A673 (cell line): ENCODE measurements at regions not wholly inside any gene's neighbourhood (a gene's known extent, or its start where the extent isn't known, plus 50 kb on each side); places are given as distances from the start of the nearest gene placed in this dataset.

Experiments used
- BruUV-seq: library from RNA; stranded (reverse); fragments of 400-500 nt; replicated peaks from 2 replicates; lab custom pipeline; 2021; lab: Mats Ljungman, UMichigan
- CTCF ChIA-PET: fragments of 300-600 bp; sonication (Branson Sonifier 250); formaldehyde crosslinking; loops from one replicate; lab custom pipeline; 2022; ENCODE audit warnings: antibody characterized with exemption; lab: Charles Lee
- POLR2A ChIA-PET: fragments of 300-600 bp; sonication (Branson Sonifier 250); formaldehyde crosslinking; loops from one replicate; lab custom pipeline; 2022; ENCODE audit warnings: antibody characterized with exemption; ENCODE audit not compliant: low non-redundant PET; lab: Charles Lee
- DNase-seq: peaks from one replicate; pipeline ENCODE4 v3.0.0-alpha.2; 2015; ENCODE audit warnings: low spot score
- H3K27ac ChIP-seq: fragments of 200-600 bp; sonication (generic); 2 replicates; pipeline ENCODE4 v1.5.1; 2016; ENCODE audit warnings: mixed run types, low read depth, mild to moderate bottlenecking, mixed read lengths, antibody characterized with exemption, low read length; ENCODE audit not compliant: poor library complexity, severe bottlenecking
- H3K27me3 ChIP-seq: fragments of 200-600 bp; sonication (generic); replicated peaks from 2 replicates; pipeline ENCODE4 v1.6.1; 2017; ENCODE audit warnings: mixed run types, low read depth, mild to moderate bottlenecking, mixed read lengths, antibody characterized with exemption, low read length; ENCODE audit not compliant: insufficient read depth, poor library complexity
- H3K36me3 ChIP-seq: fragments of 200-600 bp; sonication (generic); 2 replicates; pipeline ENCODE4 v1.6.1; 2016; ENCODE audit warnings: mixed run types, mild to moderate bottlenecking, mixed read lengths, antibody characterized with exemption, low read length; ENCODE audit not compliant: insufficient read depth, poor library complexity, severe bottlenecking
- H3K4me1 ChIP-seq: fragments of 200-600 bp; sonication (generic); 2 replicates; pipeline ENCODE4 v1.6.1; 2017; ENCODE audit warnings: mixed run types, mild to moderate bottlenecking, mixed read lengths, antibody characterized with exemption, low read length; ENCODE audit not compliant: insufficient read depth, poor library complexity, severe bottlenecking
- H3K4me3 ChIP-seq: fragments of 200-600 bp; sonication (generic); 2 replicates; pipeline ENCODE4 v1.5.1; 2016; ENCODE audit warnings: low read depth, mixed run types, mild to moderate bottlenecking, mixed read lengths, low read length; ENCODE audit not compliant: poor library complexity, severe bottlenecking
- H3K9me3 ChIP-seq: fragments of 200-600 bp; sonication (generic); 2 replicates; pipeline ENCODE4 v1.6.1; 2016; ENCODE audit warnings: mixed run types, low read depth, mild to moderate bottlenecking, mixed read lengths, antibody characterized with exemption, low read length; ENCODE audit not compliant: poor library complexity, severe bottlenecking
- CTCF ChIP-seq: fragments of 300-800, 200-600 bp; sonication (generic); conservative IDR thresholded peaks from 2 replicates; pipeline ENCODE4 v1.5.1; 2017; ENCODE audit warnings: low read depth, mild to moderate bottlenecking, antibody characterized with exemption, low read length, moderate library complexity, mixed read lengths
- EZH2 ChIP-seq: fragments of 200-600 bp; sonication (generic); IDR thresholded peaks from 2 replicates; pipeline ENCODE4 v1.6.1; 2017; ENCODE audit warnings: borderline replicate concordance, low read depth, mild to moderate bottlenecking, mixed read lengths, antibody characterized with exemption, low read length; ENCODE audit not compliant: poor library complexity, severe bottlenecking
- intact Hi-C: fragments of 100-400 bp; cut with micrococcal nuclease; formaldehyde crosslinking; loops from one replicate; pipeline ENCODE4 v1.10.0; 2022; ENCODE audit not compliant: unreplicated experiment

DNA sequence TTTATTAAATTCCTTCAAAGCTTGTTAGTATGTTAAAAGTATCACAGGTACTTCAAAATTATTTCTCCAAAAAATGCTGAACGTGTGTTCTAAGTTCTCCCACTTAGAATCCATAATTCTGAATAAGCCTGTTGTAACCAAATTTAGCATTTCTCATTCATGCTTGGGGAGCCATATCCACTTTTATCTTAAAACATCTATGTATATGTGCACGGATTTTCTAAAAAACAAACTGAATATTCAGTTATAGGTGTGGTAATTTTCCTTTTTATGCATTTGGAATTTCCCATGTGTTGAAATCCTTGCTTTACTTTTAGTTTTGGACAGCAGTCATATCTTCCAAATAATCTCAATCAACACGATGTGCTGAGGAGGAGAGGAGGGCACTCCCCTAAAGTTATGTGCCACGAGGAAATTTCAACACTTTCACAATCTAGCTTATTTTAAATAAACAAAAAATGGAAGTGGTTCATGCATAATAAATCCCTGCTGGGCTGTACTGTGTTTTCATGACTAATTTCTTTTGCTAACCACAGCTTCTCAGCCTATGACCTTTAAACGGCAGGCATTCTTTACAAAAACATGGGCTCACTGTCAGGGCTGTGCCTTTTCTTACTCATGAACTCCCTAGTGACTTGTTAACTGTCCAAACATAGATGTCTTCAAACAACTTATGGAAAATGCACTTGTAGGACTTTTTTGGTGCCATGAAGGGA lies 380.3 kb upstream of the SEMA3C start:
- CTCF ChIA-PET = no interaction called here
- peaks cover 49% of the 10 kb centered on the region for H3K27me3 ChIP-seq
- no peak overlapping the region for H3K4me3 ChIP-seq
- BruUV-seq = no TSS peak
- no peaks in the 10 kb centered on the region for H3K9me3 ChIP-seq
- POLR2A ChIA-PET = no interaction called here
- TF ChIP-seq CTCF = no peak
- no peak for TF ChIP-seq EZH2
- intact Hi-C loops = no loop called here
- DNase-seq = peak; percentile 76
- H3K36me3 ChIP-seq = no peaks in the 10 kb centered on the region
- H3K4me1 ChIP-seq = peaks cover 22% of the 10 kb centered on the region
- H3K27ac ChIP-seq = no peak overlapping the region

DNA sequence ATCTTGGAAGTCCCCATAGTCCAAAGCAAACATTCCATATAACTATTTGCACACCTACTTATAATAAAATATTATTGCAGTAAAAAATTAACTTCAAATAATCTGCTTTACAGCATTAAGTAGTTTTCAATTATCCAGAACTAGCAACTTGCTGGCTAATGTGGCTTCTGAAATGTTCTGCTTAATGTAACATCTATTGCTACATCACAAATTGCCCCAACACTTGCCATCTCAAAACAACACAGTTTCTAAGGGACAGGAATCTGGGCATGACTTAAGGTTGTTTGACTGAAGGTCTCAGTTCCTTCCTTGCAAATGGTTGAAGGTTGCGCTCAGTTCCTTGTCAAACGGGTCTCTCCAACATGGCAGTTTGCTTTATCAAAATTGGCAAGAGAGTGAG lies 378.5 kb upstream of the SEMA3C start:
- no peak for TF ChIP-seq EZH2
- no peak for TF ChIP-seq CTCF
- intact Hi-C loops = loop anchor here (2.0 kb wide), 1 partner anchor 47 kb away; no protein-coding TSS in a partner anchor
- no TSS peak for BruUV-seq

GRCh38 chr7:81296726-81297125 lies 377.9 kb upstream of the SEMA3C start:
- DNase-seq = no peak
- Histone ChIP-seq H3K4me3 (no peak overlapping the region), H3K27me3 (peaks cover 39% of the 10 kb centered on the region), H3K4me1 (peaks cover 17% of the 10 kb centered on the region), H3K36me3 (no peaks in the 10 kb centered on the region), H3K27ac (no peak overlapping the region), H3K9me3 (no peaks in the 10 kb centered on the region)
- ChIA-PET CTCF (no interaction called here), POLR2A (no interaction called here)
- no TSS peak for BruUV-seq
- no peak for TF ChIP-seq EZH2
- no peak for TF ChIP-seq CTCF
- intact Hi-C loops = loop anchor here (2.0 kb wide), 1 partner anchor 48 kb away; no protein-coding TSS in a partner anchor

More for the DNA sequence above, 378.5 kb upstream of the SEMA3C start:
- CTCF ChIA-PET = no interaction called here
- POLR2A ChIA-PET = no interaction called here
- DNase-seq = no peak
- Histone ChIP-seq H3K27me3 (peaks cover 39% of the 10 kb centered on the region), H3K27ac (no peak overlapping the region), H3K4me3 (no peak overlapping the region), H3K36me3 (no peaks in the 10 kb centered on the region), H3K9me3 (no peaks in the 10 kb centered on the region), H3K4me1 (peaks cover 19% of the 10 kb centered on the region)
